IMR-90 (cell line): ENCODE measurements at regions not wholly inside any gene's neighbourhood (a gene's known extent, or its start where the extent isn't known, plus 50 kb on each side); places are given as distances from the start of the nearest gene placed in this dataset.

ENCODE experiments used
- ATAC-seq: fragments of 200-7000 bp; cut with Tn5 transposase; 2 replicates; pipeline ENCODE4 v1.9.1; 2020; ENCODE audit warnings: low read depth, mild to moderate bottlenecking, moderate library complexity
- BruUV-seq: library from RNA; stranded (reverse); fragments of 400-500 nt; replicated peaks from 2 replicates; lab custom pipeline; 2021; lab: Mats Ljungman, UMichigan
- CTCF ChIA-PET: fragments of 300-600 bp; formaldehyde crosslinking; extraction: SDS; loops from one replicate; lab custom pipeline; 2021; ENCODE audit warnings: antibody characterized with exemption; lab: Yijun Ruan, JAX
- POLR2A ChIA-PET: fragments of 300-600 bp; sonication (Branson Sonifier 250); formaldehyde crosslinking; loops from one replicate; lab custom pipeline; 2022; ENCODE audit warnings: antibody characterized with exemption; ENCODE audit not compliant: unreplicated experiment; lab: Charles Lee
- DNase-seq: peaks from one replicate; pipeline ENCODE4 v3.0.0; 2013
- H2AFZ ChIP-seq: replicated peaks from 2 replicates; pipeline ENCODE3; 2013; ENCODE audit warnings: low read length, mild to moderate bottlenecking; ENCODE audit not compliant: poor library complexity
- H2AK5ac ChIP-seq: 2 replicates; pipeline ENCODE4 v1.6.1; 2013; ENCODE audit warnings: low read depth, low read length, inconsistent platforms
- H2AK9ac ChIP-seq: replicated peaks from 2 replicates; pipeline ENCODE3; 2013; ENCODE audit warnings: mild to moderate bottlenecking, low read depth, low read length, moderate library complexity; ENCODE audit not compliant: poor library complexity
- H2BK120ac ChIP-seq: 2 replicates; pipeline ENCODE4 v1.6.1; 2013; ENCODE audit warnings: low read depth, low read length, inconsistent platforms
- H2BK15ac ChIP-seq: 3 replicates; pipeline ENCODE4 v1.6.1; 2013; ENCODE audit warnings: low read depth, low read length, inconsistent platforms
- H2BK20ac ChIP-seq: 2 replicates; pipeline ENCODE4 v1.6.1; 2013; ENCODE audit warnings: low read depth, mild to moderate bottlenecking, inconsistent platforms, low read length, moderate library complexity
- H2BK5ac ChIP-seq: 2 replicates; pipeline ENCODE4 v1.6.1; 2013; ENCODE audit warnings: mild to moderate bottlenecking, low read depth, low read length, inconsistent platforms; ENCODE audit not compliant: poor library complexity, severe bottlenecking
- H3K14ac ChIP-seq: replicated peaks from 2 replicates; pipeline ENCODE4 v1.6.1; 2013; ENCODE audit warnings: low read depth, low read length, inconsistent platforms
- H3K18ac ChIP-seq: 2 replicates; pipeline ENCODE4 v1.6.1; 2013; ENCODE audit warnings: low read depth, low read length, control low read depth
- H3K23ac ChIP-seq: 2 replicates; pipeline ENCODE4 v1.6.1; 2013; ENCODE audit warnings: low read depth, low read length, inconsistent platforms
- H3K27ac ChIP-seq: 2 replicates; pipeline ENCODE4 v1.5.1; 2013; ENCODE audit warnings: mild to moderate bottlenecking, control low read depth, low read length; ENCODE audit not compliant: insufficient read depth
- H3K27me3 ChIP-seq: 2 replicates; pipeline ENCODE4 v1.6.1; 2013; ENCODE audit warnings: low read length; ENCODE audit not compliant: control insufficient read depth, insufficient read depth
- H3K36me3 ChIP-seq: 2 replicates; pipeline ENCODE4 v1.6.1; 2013; ENCODE audit warnings: low read length, mixed read lengths; ENCODE audit not compliant: control insufficient read depth, insufficient read depth
- H3K4ac ChIP-seq: 2 replicates; pipeline ENCODE4 v1.6.1; 2013; ENCODE audit warnings: low read depth, low read length, inconsistent platforms
- H3K4me1 ChIP-seq: 2 replicates; pipeline ENCODE4 v1.6.1; 2013; ENCODE audit warnings: low read length, mixed read lengths; ENCODE audit not compliant: control insufficient read depth, insufficient read depth
- H3K4me2 ChIP-seq: 2 replicates; pipeline ENCODE4 v1.6.1; 2013; ENCODE audit warnings: low read depth, mild to moderate bottlenecking, control low read depth, low read length, moderate library complexity
- H3K4me3 ChIP-seq: 2 replicates; pipeline ENCODE4 v1.5.1; 2013; ENCODE audit warnings: low read depth, mild to moderate bottlenecking, control low read depth, low read length, moderate library complexity; ENCODE audit not compliant: insufficient read depth
- H3K56ac ChIP-seq: 2 replicates; pipeline ENCODE4 v1.6.1; 2013; ENCODE audit warnings: low read length, inconsistent platforms; ENCODE audit not compliant: insufficient read depth; ENCODE audit errors: extremely low read depth
- H3K79me1 ChIP-seq, 2 experiments: 2 replicates each; pipeline ENCODE4 v1.6.1; 2013; ENCODE audit warnings: low read length in 2 of 2, inconsistent platforms in 1 of 2, low read depth in 1 of 2
- H3K9ac ChIP-seq: 2 replicates; pipeline ENCODE4 v1.6.1; 2013; ENCODE audit warnings: low read depth, low read length, control low read depth
- H3K9me1 ChIP-seq: 2 replicates; pipeline ENCODE4 v1.6.1; 2013; ENCODE audit warnings: low read length, inconsistent platforms; ENCODE audit not compliant: insufficient read depth
- H3K9me3 ChIP-seq: 2 replicates; pipeline ENCODE4 v1.6.1; 2013; ENCODE audit warnings: low read length; ENCODE audit not compliant: control insufficient read depth, insufficient read depth
- H4K20me1 ChIP-seq: 2 replicates; pipeline ENCODE4 v1.6.1; 2013; ENCODE audit warnings: low read length, inconsistent platforms; ENCODE audit not compliant: insufficient read depth
- H4K5ac ChIP-seq: 2 replicates; pipeline ENCODE4 v1.6.1; 2013; ENCODE audit warnings: mild to moderate bottlenecking, low read depth, low read length, control low read depth
- H4K8ac ChIP-seq, 2 experiments: 2 replicates each; pipeline ENCODE4 v1.6.1; 2013; ENCODE audit warnings: low read depth in 2 of 2, low read length in 2 of 2, control low read depth in 1 of 2, inconsistent platforms in 1 of 2
- H4K91ac ChIP-seq: 2 replicates; pipeline ENCODE4 v1.6.1; 2013; ENCODE audit warnings: low read depth, low read length, inconsistent platforms; ENCODE audit not compliant: insufficient read depth
- CEBPB ChIP-seq: IDR thresholded peaks from 2 replicates; pipeline ENCODE4 v1.6.1; 2012; ENCODE audit warnings: low read depth, low read length, improper control_type of control experiment
- MXI1 ChIP-seq: IDR thresholded peaks from 2 replicates; pipeline ENCODE4 v1.6.1; 2012; ENCODE audit warnings: low read depth, mild to moderate bottlenecking, low read length, moderate library complexity, borderline replicate concordance
- WGBS, 2 experiments: methylation state at CpG; one replicate each; pipeline versions ENCODE4 v1.1.5 to v1.1.7; 2013; ENCODE audit warnings: missing lambda C conversion rate in 2 of 2; ENCODE audit not compliant: insufficient read length in 1 of 2; ENCODE audit errors: extremely low coverage in 2 of 2; 5-methylcytosine and 5-hydroxymethylcytosine counted together
- dilution Hi-C: fragments of 300-500 bp; cut with HindIII; formaldehyde crosslinking; loops from one replicate; pipeline ENCODE4 v1.14.3; 2018; ENCODE audit warnings: low sequenced_read_pairs; ENCODE audit not compliant: unreplicated experiment
- in situ Hi-C: fragments of 300-500 bp; cut with MboI; formaldehyde crosslinking; loops from 3 replicates; pipeline ENCODE4 v1.14.3; 2019; ENCODE audit warnings: low sequenced_read_pairs, inconsistent platforms, mixed read lengths
- intact Hi-C: fragments of 100-400 bp; cut with micrococcal nuclease; formaldehyde crosslinking; loops from 2 replicates; pipeline ENCODE4 v1.10.0; 2022
- TF ChIP-seq, protein P1 (sequence below): fragments of 150-350 bp; IDR thresholded peaks from 2 replicates; pipeline ENCODE4 v1.6.1; 2016; ENCODE audit warnings: low read depth, mild to moderate bottlenecking, low read length, moderate library complexity, borderline replicate concordance

DNA sequence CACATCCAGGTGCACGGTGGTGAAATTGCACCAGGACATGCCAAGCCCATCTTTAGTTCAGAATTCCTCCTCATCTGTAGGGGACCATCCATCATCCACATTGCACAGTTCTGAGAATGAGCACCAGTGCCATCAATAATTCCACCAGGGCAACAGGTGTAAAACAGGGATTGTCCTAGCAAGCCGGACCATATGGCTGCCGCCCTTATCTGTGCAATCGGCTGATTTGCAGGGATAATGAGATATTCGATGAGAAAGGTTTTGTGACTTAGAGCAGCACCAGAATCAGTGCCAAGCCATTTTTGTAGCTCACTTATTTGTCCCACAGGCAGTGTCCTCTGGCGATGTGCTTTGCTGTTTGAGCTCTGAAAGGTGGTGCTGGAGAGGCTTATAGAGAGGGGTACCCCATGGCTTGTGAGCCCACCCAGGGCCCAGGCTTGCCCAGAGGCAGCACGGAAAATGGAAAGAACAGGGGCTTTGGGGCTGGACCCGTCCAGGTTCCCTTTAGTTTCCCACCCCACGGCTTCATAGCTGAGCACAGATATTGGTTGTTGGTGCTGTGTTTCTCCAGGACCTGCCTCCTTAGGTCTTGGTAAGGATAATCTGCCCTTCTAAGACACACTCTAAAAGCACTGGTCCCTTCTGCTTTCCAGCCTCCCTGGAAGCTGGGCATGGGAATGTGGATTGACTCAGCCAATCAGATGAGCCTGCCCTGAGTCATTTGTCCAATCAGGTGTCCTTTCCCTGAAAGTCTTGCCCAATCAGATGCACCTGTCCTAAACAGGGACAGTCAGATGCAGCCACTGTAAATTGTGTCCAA lies 84.0 kb upstream of the SHANK2 start:
- Histone ChIP-seq H3K4me1 (peaks cover 20% of the 10 kb centered on the region), H3K4ac (no peak overlapping the region), H3K18ac (no peak overlapping the region), H3K27me3 (peaks cover 21% of the 10 kb centered on the region), H2BK20ac (no peak overlapping the region), H2AK9ac (no peak overlapping the region), H3K9ac (no peak overlapping the region), H2AK5ac (no peak overlapping the region), H3K79me1 (no peaks in the 10 kb centered on the region), H3K56ac (no peak overlapping the region), H4K20me1 (peaks cover 4% of the 10 kb centered on the region; the same call in 1 of the 2 replicates), H3K14ac (no peak overlapping the region), H3K9me3 (peaks cover 8% of the 10 kb centered on the region; the same call in 1 of the 2 replicates), H3K9me1 (peaks cover 6% of the 10 kb centered on the region; the same call in 1 of the 2 replicates), H3K36me3 (no peaks in the 10 kb centered on the region), H2BK5ac (no peak overlapping the region), H2BK15ac (no peak overlapping the region), H4K91ac (no peak overlapping the region), H3K23ac (no peak overlapping the region), H3K27ac (no peak overlapping the region), H3K4me3 (no peak overlapping the region), H4K5ac (no peak overlapping the region), H4K8ac (no peak overlapping the region), H3K4me2 (no peak overlapping the region), H2BK120ac (no peak overlapping the region), H2AFZ (no peak overlapping the region)
- ChIA-PET POLR2A (no interaction called here), CTCF (no interaction called here)
- TF ChIP-seq, protein P1, sequence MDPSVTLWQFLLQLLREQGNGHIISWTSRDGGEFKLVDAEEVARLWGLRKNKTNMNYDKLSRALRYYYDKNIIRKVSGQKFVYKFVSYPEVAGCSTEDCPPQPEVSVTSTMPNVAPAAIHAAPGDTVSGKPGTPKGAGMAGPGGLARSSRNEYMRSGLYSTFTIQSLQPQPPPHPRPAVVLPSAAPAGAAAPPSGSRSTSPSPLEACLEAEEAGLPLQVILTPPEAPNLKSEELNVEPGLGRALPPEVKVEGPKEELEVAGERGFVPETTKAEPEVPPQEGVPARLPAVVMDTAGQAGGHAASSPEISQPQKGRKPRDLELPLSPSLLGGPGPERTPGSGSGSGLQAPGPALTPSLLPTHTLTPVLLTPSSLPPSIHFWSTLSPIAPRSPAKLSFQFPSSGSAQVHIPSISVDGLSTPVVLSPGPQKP: no peak
- TF ChIP-seq MXI1: no peak
- 0 out of 2 replicates have a peak, but pooled peaks have one; percentile 37 for TF ChIP-seq CEBPB
- ATAC-seq (no peak), DNase-seq (no peak)
- in situ Hi-C loops (no loop called here), intact Hi-C loops (loop anchor here (5.0 kb wide), 2 partner anchors 49 to 84 kb away; partner anchors contain the start of gene SHANK2), dilution Hi-C loops (no loop called here)
- 69% methylated on average over 4 of the region's 9 CpGs; no CpG with 5 or more reads in 1 of the 2 experiments for WGBS, 2 experiments
- no TSS peak for BruUV-seq
